ENCODE measurements at regions not wholly inside any gene's neighbourhood (a gene's known extent, or its start where the extent isn't known, plus 50 kb on each side); places are given as distances from the start of the nearest gene placed in this dataset.

DNA sequence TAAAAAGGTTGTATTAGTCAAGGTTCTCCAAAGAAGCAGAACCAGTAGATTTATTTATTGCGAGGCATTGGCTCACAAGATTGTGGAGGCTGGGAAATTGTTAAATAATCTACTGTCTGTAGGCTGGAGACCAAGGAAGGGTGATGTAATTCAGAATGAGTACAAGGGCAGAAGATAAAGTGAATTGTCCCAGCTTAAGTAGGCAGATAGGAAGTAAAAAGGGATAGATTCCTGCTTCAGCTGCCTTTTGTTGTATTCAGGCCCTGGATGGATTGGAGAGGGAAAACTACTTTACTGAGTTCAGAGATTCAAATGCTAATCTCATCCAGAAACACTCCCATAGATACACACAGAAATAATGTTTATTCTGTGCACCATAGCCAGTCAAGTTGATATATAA lies 301.1 kb downstream of the CYLC2 start:
- Mint-ChIP-seq H3K9me3 (ENCODE audit: unreplicated experiment) (no peaks in the 10 kb centered on the region), H3K27ac (ENCODE audit: unreplicated experiment) (no peak overlapping the region), H3K36me3 (ENCODE audit: insufficient read depth, unreplicated experiment) (no peaks in the 10 kb centered on the region), H3K27me3 (ENCODE audit: insufficient read depth, unreplicated experiment) (no peaks in the 10 kb centered on the region), H3K4me1 (ENCODE audit: low read depth, unreplicated experiment) (no peaks in the 10 kb centered on the region), H3K4me3 (ENCODE audit: unreplicated experiment) (no peak overlapping the region)
- DNase-seq: no peak
- intact Hi-C loops (cut with micrococcal nuclease; ENCODE audit: unreplicated experiment): no loop called here
- BruUV-seq (replicated peaks): no TSS peak
- Histone ChIP-seq H3K9me3 (no peaks in the 10 kb centered on the region), H3K4me1 (no peaks in the 10 kb centered on the region), H3K27me3 (replicated peaks; ENCODE audit: control insufficient read depth, insufficient read depth, low read length) (no peaks in the 10 kb centered on the region), H3K36me3 (ENCODE audit: control insufficient read depth, insufficient read depth, low read length) (no peaks in the 10 kb centered on the region), H3K4me3 (ENCODE audit: low read depth, low read length) (no peak overlapping the region)
- ChIA-PET POLR2A (no interaction called here), CTCF (no interaction called here)
- TF ChIP-seq, protein P1, sequence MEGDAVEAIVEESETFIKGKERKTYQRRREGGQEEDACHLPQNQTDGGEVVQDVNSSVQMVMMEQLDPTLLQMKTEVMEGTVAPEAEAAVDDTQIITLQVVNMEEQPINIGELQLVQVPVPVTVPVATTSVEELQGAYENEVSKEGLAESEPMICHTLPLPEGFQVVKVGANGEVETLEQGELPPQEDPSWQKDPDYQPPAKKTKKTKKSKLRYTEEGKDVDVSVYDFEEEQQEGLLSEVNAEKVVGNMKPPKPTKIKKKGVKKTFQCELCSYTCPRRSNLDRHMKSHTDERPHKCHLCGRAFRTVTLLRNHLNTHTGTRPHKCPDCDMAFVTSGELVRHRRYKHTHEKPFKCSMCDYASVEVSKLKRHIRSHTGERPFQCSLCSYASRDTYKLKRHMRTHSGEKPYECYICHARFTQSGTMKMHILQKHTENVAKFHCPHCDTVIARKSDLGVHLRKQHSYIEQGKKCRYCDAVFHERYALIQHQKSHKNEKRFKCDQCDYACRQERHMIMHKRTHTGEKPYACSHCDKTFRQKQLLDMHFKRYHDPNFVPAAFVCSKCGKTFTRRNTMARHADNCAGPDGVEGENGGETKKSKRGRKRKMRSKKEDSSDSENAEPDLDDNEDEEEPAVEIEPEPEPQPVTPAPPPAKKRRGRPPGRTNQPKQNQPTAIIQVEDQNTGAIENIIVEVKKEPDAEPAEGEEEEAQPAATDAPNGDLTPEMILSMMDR (IDR thresholded peaks at IDR 0.05; ENCODE audit: insufficient read depth in 1 of 2, low read depth in 1 of 2, low read length in 1 of 2, severe bottlenecking in 1 of 2, unreplicated experiment in 1 of 2): no peak

DNA sequence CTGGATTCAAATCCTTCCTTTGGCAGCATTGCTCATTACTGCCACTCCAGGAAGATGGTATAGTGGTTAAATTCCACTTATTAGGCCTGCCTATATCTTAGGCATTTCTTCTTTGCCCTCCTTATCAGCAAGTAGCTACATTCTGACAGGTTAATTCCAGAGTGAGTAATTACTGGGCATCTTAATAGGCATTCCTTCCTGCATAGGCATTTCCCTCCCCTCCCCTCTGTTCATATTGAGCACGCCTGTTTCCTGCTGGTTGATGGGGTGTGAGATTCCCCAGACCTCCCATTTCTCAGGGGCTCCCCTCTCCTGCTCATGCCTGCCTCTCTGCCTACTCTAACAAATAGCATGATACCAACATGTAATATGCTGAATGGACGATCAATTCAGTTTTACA lies 305.9 kb downstream of the CYLC2 start:
- ChIA-PET CTCF (no interaction called here), POLR2A (no interaction called here)
- intact Hi-C loops (cut with micrococcal nuclease; ENCODE audit: unreplicated experiment): no loop called here
- no peaks in the 10 kb centered on the region for H3K27me3 Mint-ChIP-seq (ENCODE audit: insufficient read depth, unreplicated experiment)
- Histone ChIP-seq H3K9me3 (no peaks in the 10 kb centered on the region), H3K4me3 (ENCODE audit: low read depth, low read length) (no peak overlapping the region), H3K36me3 (ENCODE audit: control insufficient read depth, insufficient read depth, low read length) (no peaks in the 10 kb centered on the region), H3K4me1 (no peaks in the 10 kb centered on the region), H3K27me3 (replicated peaks; ENCODE audit: control insufficient read depth, insufficient read depth, low read length) (no peaks in the 10 kb centered on the region)
- no peaks in the 10 kb centered on the region for H3K4me1 Mint-ChIP-seq (ENCODE audit: low read depth, unreplicated experiment)
- DNase-seq: no peak
- H3K4me3 Mint-ChIP-seq (ENCODE audit: unreplicated experiment): no peak overlapping the region
- no peaks in the 10 kb centered on the region for H3K9me3 Mint-ChIP-seq (ENCODE audit: unreplicated experiment)
- no TSS peak for BruUV-seq (replicated peaks)
- no peaks in the 10 kb centered on the region for H3K36me3 Mint-ChIP-seq (ENCODE audit: insufficient read depth, unreplicated experiment)
- TF ChIP-seq, protein P1 (IDR thresholded peaks at IDR 0.05; ENCODE audit: insufficient read depth in 1 of 2, low read depth in 1 of 2, low read length in 1 of 2, severe bottlenecking in 1 of 2, unreplicated experiment in 1 of 2): no peak
- H3K27ac Mint-ChIP-seq (ENCODE audit: unreplicated experiment): no peak overlapping the region

DNA sequence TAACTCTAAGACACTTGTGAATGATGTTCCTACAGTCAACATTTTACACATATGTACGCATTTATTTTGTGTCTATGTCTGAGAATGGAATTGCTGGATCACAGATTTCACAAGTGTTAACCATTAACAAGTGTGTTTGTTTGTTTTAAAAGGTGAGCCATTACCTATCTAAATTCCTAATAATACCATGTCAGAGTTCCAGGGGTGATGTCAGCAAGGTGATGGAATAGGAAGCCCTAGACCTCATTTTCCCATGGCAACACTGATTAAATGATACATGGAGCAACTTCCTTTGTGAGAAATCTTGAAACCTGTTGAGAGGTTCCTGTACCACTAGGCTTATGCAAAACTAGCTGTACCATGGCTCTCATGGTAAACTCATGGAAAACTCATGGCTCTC lies 309.7 kb downstream of the CYLC2 start:
- POLR2A ChIA-PET: no interaction called here
- Mint-ChIP-seq H3K27me3 (ENCODE audit: insufficient read depth, unreplicated experiment) (no peaks in the 10 kb centered on the region), H3K4me3 (ENCODE audit: unreplicated experiment) (no peak overlapping the region), H3K9me3 (ENCODE audit: unreplicated experiment) (no peaks in the 10 kb centered on the region), H3K36me3 (ENCODE audit: insufficient read depth, unreplicated experiment) (no peaks in the 10 kb centered on the region), H3K27ac (ENCODE audit: unreplicated experiment) (no peak overlapping the region), H3K4me1 (ENCODE audit: low read depth, unreplicated experiment) (no peaks in the 10 kb centered on the region)
- TF ChIP-seq, protein P1 (IDR thresholded peaks at IDR 0.05; ENCODE audit: insufficient read depth in 1 of 2, low read depth in 1 of 2, low read length in 1 of 2, severe bottlenecking in 1 of 2, unreplicated experiment in 1 of 2): no peak
- Histone ChIP-seq H3K4me3 (ENCODE audit: low read depth, low read length) (no peak overlapping the region), H3K27me3 (replicated peaks; ENCODE audit: control insufficient read depth, insufficient read depth, low read length) (no peaks in the 10 kb centered on the region), H3K9me3 (no peaks in the 10 kb centered on the region), H3K4me1 (no peaks in the 10 kb centered on the region), H3K36me3 (ENCODE audit: control insufficient read depth, insufficient read depth, low read length) (no peaks in the 10 kb centered on the region)
- no peak for DNase-seq
- BruUV-seq (replicated peaks): no TSS peak
- intact Hi-C loops (cut with micrococcal nuclease; ENCODE audit: unreplicated experiment): no loop called here
- CTCF ChIA-PET: no interaction called here

Data from Caco-2 (cell line).